Vagina (tissue), 2 donors: ENCODE measurements at regions not wholly inside any gene's neighbourhood (a gene's known extent, or its start where the extent isn't known, plus 50 kb on each side); places are given as distances from the start of the nearest gene placed in this dataset.
A peak's percentile ranks its signal among the peaks of the same experiment; 100 is the strongest.

Experiments used
- DNase-seq, 2 donors: peaks; one replicate each; pipeline ENCODE4 v3.0.0-alpha.2; 2017; ENCODE audit errors: extremely low spot score in 2 of 2
- H3K27ac ChIP-seq: fragments of 200-600 bp; sonication (generic); one replicate; pipeline ENCODE4 v1.5.1; 2019
- H3K27me3 ChIP-seq: fragments of 200-600 bp; sonication (generic); one replicate; pipeline ENCODE4 v1.5.1; 2019
- H3K36me3 ChIP-seq, 2 donors: fragments of 200-600 bp; sonication (generic); one replicate each; pipeline ENCODE4 v1.5.1; 2017 to 2019
- H3K4me1 ChIP-seq: fragments of 200-600 bp; sonication (generic); one replicate; pipeline ENCODE4 v1.5.1; 2019
- H3K4me3 ChIP-seq, 2 donors: fragments of 200-600 bp; sonication (generic); 1 replicate in 1 of 2; 2 replicates in 1 of 2; pipeline ENCODE4 v1.5.1; 2016 to 2019
- H3K9me3 ChIP-seq: fragments of 200-600 bp; sonication (generic); one replicate; pipeline ENCODE4 v1.5.1; 2019
- CTCF ChIP-seq, 3 experiments: fragments of 450-650 bp in 2 of 3; fragments of 200-600 bp in 1 of 3; sonication (generic) in 1 of 3; IDR thresholded peaks; one replicate each; pipeline ENCODE4 v1.5.1; 2017 to 2019; ENCODE audit warnings: antibody characterized with exemption in 3 of 3, mild to moderate bottlenecking in 2 of 3, moderate library complexity in 2 of 3
- POLR2A ChIP-seq, 2 donors: fragments of 450-650 bp; IDR thresholded peaks; one replicate each; pipeline ENCODE4 v1.6.1; 2017; ENCODE audit warnings: antibody characterized with exemption in 2 of 2, mild to moderate bottlenecking in 2 of 2, moderate library complexity in 2 of 2
- POLR2AphosphoS5 ChIP-seq, 2 donors: sonication (generic); formaldehyde crosslinking; IDR thresholded peaks; one replicate each; pipeline ENCODE4 v1.9.0; 2017; ENCODE audit warnings: antibody characterized with exemption in 2 of 2, mild to moderate bottlenecking in 2 of 2, low read depth in 1 of 2; ENCODE audit not compliant: insufficient read depth in 1 of 2
- intact Hi-C: fragments of 100-400 bp; cut with DNase I; formaldehyde crosslinking; loops from one replicate; pipeline ENCODE4 v1.15.1; 2023

- no peaks in the 10 kb centered on the region for H3K36me3 ChIP-seq
- no peak for DNase-seq
- intact Hi-C loops: no loop called here
- TF ChIP-seq POLR2A (IDR thresholded peaks at IDR 0.05): no peak
- TF ChIP-seq POLR2AphosphoS5 (IDR thresholded peaks at IDR 0.05; ENCODE audit: insufficient read depth in 1 of 2, low read depth in 1 of 2): no peak
- H3K4me3 ChIP-seq: no peak overlapping the region
- H3K4me1 ChIP-seq: peaks cover 20% of the 10 kb centered on the region
- no peaks in the 10 kb centered on the region for H3K27me3 ChIP-seq
- H3K27ac ChIP-seq: no peak overlapping the region
- H3K9me3 ChIP-seq: no peaks in the 10 kb centered on the region
Measured at GRCh38 chr16:79725051-79725450, 124.5 kb upstream of the MAF start.

GRCh38 chr16:79723583-79724168, 123.1 kb upstream of the MAF start:
- intact Hi-C loops: no loop called here
- Histone ChIP-seq H3K4me3 (no peak overlapping the region), H3K4me1 (peaks cover 21% of the 10 kb centered on the region), H3K27ac (no peak overlapping the region), H3K27me3 (no peaks in the 10 kb centered on the region), H3K9me3 (no peaks in the 10 kb centered on the region), H3K36me3 (no peaks in the 10 kb centered on the region)
- no peak for TF ChIP-seq POLR2A (IDR thresholded peaks at IDR 0.05)
- no peak for TF ChIP-seq CTCF (IDR thresholded peaks at IDR 0.05)
- TF ChIP-seq POLR2AphosphoS5 (IDR thresholded peaks at IDR 0.05; ENCODE audit: insufficient read depth in 1 of 2, low read depth in 1 of 2): no peak
- DNase-seq: no peak

GRCh38 chr16:79721270-79721669, 120.7 kb upstream of the MAF start:
- H3K27ac ChIP-seq: peak overlapping the region; percentile 39
- intact Hi-C loops: no loop called here
- DNase-seq: no peak

GRCh38 chr16:79717333-79718137, 117.0 kb upstream of the MAF start:
- intact Hi-C loops: no loop called here
- TF ChIP-seq POLR2A (IDR thresholded peaks at IDR 0.05): no peak
- TF ChIP-seq CTCF (IDR thresholded peaks at IDR 0.05): no peak
- TF ChIP-seq POLR2AphosphoS5 (IDR thresholded peaks at IDR 0.05; ENCODE audit: insufficient read depth in 1 of 2, low read depth in 1 of 2): no peak
- no peak overlapping the region for H3K4me3 ChIP-seq
- H3K4me1 ChIP-seq: peaks cover 27% of the 10 kb centered on the region
- no peaks in the 10 kb centered on the region for H3K36me3 ChIP-seq
- H3K27ac ChIP-seq: peak overlapping the region; percentile 41
- H3K27me3 ChIP-seq: no peaks in the 10 kb centered on the region
- no peaks in the 10 kb centered on the region for H3K9me3 ChIP-seq
- no peak for DNase-seq

More at GRCh38 chr16:79721270-79721669, 120.7 kb upstream of the MAF start:
- Histone ChIP-seq H3K27me3 (no peaks in the 10 kb centered on the region), H3K4me3 (no peak overlapping the region), H3K36me3 (no peaks in the 10 kb centered on the region), H3K9me3 (no peaks in the 10 kb centered on the region), H3K4me1 (peaks cover 29% of the 10 kb centered on the region)
- TF ChIP-seq CTCF (IDR thresholded peaks at IDR 0.05) (no peak), POLR2AphosphoS5 (IDR thresholded peaks at IDR 0.05; ENCODE audit: insufficient read depth in 1 of 2, low read depth in 1 of 2) (no peak), POLR2A (IDR thresholded peaks at IDR 0.05) (no peak)

- H3K4me3 ChIP-seq: no peak overlapping the region
- no peaks in the 10 kb centered on the region for H3K27me3 ChIP-seq
- peak overlapping the region; percentile 41 for H3K27ac ChIP-seq
- peaks cover 19% of the 10 kb centered on the region for H3K4me1 ChIP-seq
- TF ChIP-seq POLR2AphosphoS5 (IDR thresholded peaks at IDR 0.05; ENCODE audit: insufficient read depth in 1 of 2, low read depth in 1 of 2): no peak
- TF ChIP-seq POLR2A (IDR thresholded peaks at IDR 0.05): no peak
- intact Hi-C loops: no loop called here
- H3K9me3 ChIP-seq: no peaks in the 10 kb centered on the region
- H3K36me3 ChIP-seq: no peaks in the 10 kb centered on the region
- DNase-seq: no peak
Measured at GRCh38 chr16:79716645-79717332, 116.3 kb upstream of the MAF start.
